Esophagus muscularis mucosa (tissue), 4 donors: ENCODE measurements at regions not wholly inside any gene's neighbourhood (a gene's known extent, or its start where the extent isn't known, plus 50 kb on each side); places are given as distances from the start of the nearest gene placed in this dataset.

ENCODE experiments used
- DNase-seq: peaks from one replicate; pipeline ENCODE4 v3.0.0-alpha.2; 2017; ENCODE audit errors: extremely low spot score
- H3K27ac ChIP-seq, 4 donors: fragments of 200-600 bp; sonication (generic); replicated peaks in 1 of 4; 1 replicate in 3 of 4; 2 replicates in 1 of 4; pipeline ENCODE4 v1.5.1; 2016 to 2019; ENCODE audit warnings: mild to moderate bottlenecking in 1 of 4
- H3K27me3 ChIP-seq, 4 donors: fragments of 200-600 bp; sonication (generic); one replicate each; pipeline versions ENCODE4 v1.5.1 to v1.6.0; 2016 to 2019
- H3K36me3 ChIP-seq, 4 donors: fragments of 200-600 bp; sonication (generic); one replicate each; pipeline ENCODE4 v1.5.1; 2016 to 2019
- H3K4me1 ChIP-seq, 4 donors: fragments of 200-600 bp; sonication (generic); one replicate each; pipeline ENCODE4 v1.5.1; 2016 to 2019
- H3K4me3 ChIP-seq, 4 donors: fragments of 200-600 bp; sonication (generic); 1 replicate in 2 of 4; 2 replicates in 2 of 4; pipeline ENCODE4 v1.5.1; 2016 to 2019; ENCODE audit warnings: mild to moderate bottlenecking in 4 of 4, moderate library complexity in 1 of 4
- H3K9me3 ChIP-seq, 4 donors: fragments of 200-600 bp; sonication (generic); 1 replicate in 3 of 4; 2 replicates in 1 of 4; pipeline ENCODE4 v1.5.1; 2016 to 2019
- CTCF ChIP-seq, 3 experiments: fragments of 200-600 bp in 2 of 3; fragments of 450-650 bp in 1 of 3; sonication (generic) in 2 of 3; IDR thresholded peaks; one replicate each; pipeline ENCODE4 v1.5.1; 2017 to 2019; ENCODE audit warnings: antibody characterized with exemption in 3 of 3, mild to moderate bottlenecking in 2 of 3, moderate library complexity in 1 of 3
- EP300 ChIP-seq: sonication (generic); formaldehyde crosslinking; IDR thresholded peaks from one replicate; pipeline ENCODE4 v1.6.1; 2017; ENCODE audit warnings: antibody characterized with exemption
- POLR2A ChIP-seq: fragments of 450-650 bp; IDR thresholded peaks from one replicate; pipeline ENCODE4 v1.6.1; 2017; ENCODE audit warnings: antibody characterized with exemption, moderate library complexity, mild to moderate bottlenecking, low read depth
- POLR2AphosphoS5 ChIP-seq, 2 donors: sonication (generic); formaldehyde crosslinking; IDR thresholded peaks; one replicate each; pipeline ENCODE4 v1.6.1; 2017; ENCODE audit warnings: antibody characterized with exemption in 2 of 2
- WGBS: methylation state at CpG from one replicate; pipeline ENCODE4 v1.1.5; 2018; 5-methylcytosine and 5-hydroxymethylcytosine counted together
- intact Hi-C: fragments of 100-400 bp; cut with DNase I; formaldehyde crosslinking; loops from one replicate; pipeline ENCODE4 v1.15.1; 2023

GRCh38 chr3:181292984-181293383 lies 303.4 kb upstream of the DNAJC19 start:
- Histone ChIP-seq H3K4me3 (no peak overlapping the region), H3K27ac (no peak overlapping the region), H3K9me3 (no peaks in the 10 kb centered on the region), H3K27me3 (no peaks in the 10 kb centered on the region), H3K36me3 (no peaks in the 10 kb centered on the region), H3K4me1 (no peaks in the 10 kb centered on the region)
- DNase-seq: no peak
- intact Hi-C loops: no loop called here
- no peak for TF ChIP-seq EP300
- no peak for TF ChIP-seq CTCF (IDR thresholded peaks at IDR 0.05)
- WGBS: 30% methylated on average over 1 of the region's 1 CpG

- TF ChIP-seq CTCF (IDR thresholded peaks at IDR 0.05) (no peak), POLR2A (no peak), EP300 (no peak)
- no peaks in the 10 kb centered on the region for H3K9me3 ChIP-seq
- no peak overlapping the region for H3K4me3 ChIP-seq
- 67% methylated on average over 3 of the region's 3 CpGs for WGBS
- intact Hi-C loops: no loop called here
- H3K36me3 ChIP-seq: no peaks in the 10 kb centered on the region
- DNase-seq: no peak
- H3K4me1 ChIP-seq: no peaks in the 10 kb centered on the region
- no peaks in the 10 kb centered on the region for H3K27me3 ChIP-seq
- H3K27ac ChIP-seq: no peak overlapping the region
Observed at GRCh38 chr3:181290941-181291340, 301.4 kb upstream of the DNAJC19 start.

GRCh38 chr3:181289306-181289705 lies 299.8 kb upstream of the DNAJC19 start:
- H3K36me3 ChIP-seq: no peaks in the 10 kb centered on the region
- TF ChIP-seq POLR2AphosphoS5 (IDR thresholded peaks at IDR 0.05) (no peak), EP300 (no peak), POLR2A (no peak), CTCF (IDR thresholded peaks at IDR 0.05) (no peak)
- H3K27me3 ChIP-seq: no peaks in the 10 kb centered on the region
- DNase-seq: no peak
- H3K4me3 ChIP-seq: no peak overlapping the region
- WGBS: 87% methylated on average over 4 of the region's 4 CpGs
- no peaks in the 10 kb centered on the region for H3K9me3 ChIP-seq
- H3K4me1 ChIP-seq: no peaks in the 10 kb centered on the region
- no peak overlapping the region for H3K27ac ChIP-seq
- intact Hi-C loops: no loop called here

GRCh38 chr3:181288145-181288544 lies 298.6 kb upstream of the DNAJC19 start:
- WGBS: 69% methylated on average over 3 of the region's 3 CpGs
- Histone ChIP-seq H3K27ac (no peak overlapping the region), H3K36me3 (no peaks in the 10 kb centered on the region), H3K27me3 (no peaks in the 10 kb centered on the region), H3K4me1 (no peaks in the 10 kb centered on the region), H3K9me3 (no peaks in the 10 kb centered on the region), H3K4me3 (no peak overlapping the region)
- no peak for DNase-seq
- intact Hi-C loops: no loop called here
- TF ChIP-seq EP300: no peak
- TF ChIP-seq POLR2AphosphoS5 (IDR thresholded peaks at IDR 0.05): no peak
- no peak for TF ChIP-seq CTCF (IDR thresholded peaks at IDR 0.05)
- no peak for TF ChIP-seq POLR2A

- intact Hi-C loops: no loop called here
- H3K4me3 ChIP-seq: no peak overlapping the region
- DNase-seq: no peak
- no peaks in the 10 kb centered on the region for H3K4me1 ChIP-seq
- H3K27me3 ChIP-seq: no peaks in the 10 kb centered on the region
- H3K9me3 ChIP-seq: no peaks in the 10 kb centered on the region
- H3K27ac ChIP-seq: no peak overlapping the region
- H3K36me3 ChIP-seq: no peaks in the 10 kb centered on the region
- WGBS: 67% methylated on average over 2 of the region's 2 CpGs
- TF ChIP-seq EP300 (no peak), CTCF (IDR thresholded peaks at IDR 0.05) (no peak), POLR2AphosphoS5 (IDR thresholded peaks at IDR 0.05) (no peak), POLR2A (no peak)
Observed at GRCh38 chr3:181279239-181279565, 289.7 kb upstream of the DNAJC19 start.
